ENCODE measurements at regions not wholly inside any gene's neighbourhood (a gene's known extent, or its start where the extent isn't known, plus 50 kb on each side); places are given as distances from the start of the nearest gene placed in this dataset.

GRCh38 chr9:129462360-129462759 is 158.5 kb downstream of the C9orf50 start:
- no peak for TF ChIP-seq CTCF (IDR thresholded peaks at IDR 0.05)
- no peak for TF ChIP-seq POLR2A (IDR thresholded peaks at IDR 0.05)
